GM19240 (cell line): ENCODE measurements at regions not wholly inside any gene's neighbourhood (a gene's known extent, or its start where the extent isn't known, plus 50 kb on each side); places are given as distances from the start of the nearest gene placed in this dataset.
"Not testable (repeated sequence)": the region's sequence is repeated elsewhere in the genome, so short reads cannot be mapped to it uniquely, and the experiment has no call there.

Experiments used
- DNase-seq: peaks from one replicate; pipeline ENCODE4 v3.0.0; 2011; ENCODE audit warnings: low spot score; ENCODE audit not compliant: insufficient read length

DNA sequence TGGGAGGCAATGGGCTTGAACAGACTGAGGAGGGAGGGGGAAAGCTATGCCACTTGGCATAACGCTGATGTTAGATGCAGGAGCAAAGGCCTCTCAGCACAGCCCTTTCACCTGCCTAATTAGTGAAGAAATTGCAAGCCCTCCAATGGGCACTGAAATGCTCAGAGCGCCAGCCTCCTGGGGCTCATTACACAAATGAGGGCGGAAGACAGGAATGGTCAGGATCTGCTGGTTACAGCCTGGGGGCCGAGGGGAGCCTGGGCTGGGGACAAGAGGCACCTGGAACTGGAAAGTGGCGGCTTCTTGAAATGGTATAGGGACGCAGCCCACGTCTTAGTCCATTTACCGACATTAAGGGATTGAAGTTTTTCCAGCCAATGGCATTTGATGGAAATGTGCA, 50.2 kb upstream of the PLET1 start:
- DNase-seq: no peak

DNA sequence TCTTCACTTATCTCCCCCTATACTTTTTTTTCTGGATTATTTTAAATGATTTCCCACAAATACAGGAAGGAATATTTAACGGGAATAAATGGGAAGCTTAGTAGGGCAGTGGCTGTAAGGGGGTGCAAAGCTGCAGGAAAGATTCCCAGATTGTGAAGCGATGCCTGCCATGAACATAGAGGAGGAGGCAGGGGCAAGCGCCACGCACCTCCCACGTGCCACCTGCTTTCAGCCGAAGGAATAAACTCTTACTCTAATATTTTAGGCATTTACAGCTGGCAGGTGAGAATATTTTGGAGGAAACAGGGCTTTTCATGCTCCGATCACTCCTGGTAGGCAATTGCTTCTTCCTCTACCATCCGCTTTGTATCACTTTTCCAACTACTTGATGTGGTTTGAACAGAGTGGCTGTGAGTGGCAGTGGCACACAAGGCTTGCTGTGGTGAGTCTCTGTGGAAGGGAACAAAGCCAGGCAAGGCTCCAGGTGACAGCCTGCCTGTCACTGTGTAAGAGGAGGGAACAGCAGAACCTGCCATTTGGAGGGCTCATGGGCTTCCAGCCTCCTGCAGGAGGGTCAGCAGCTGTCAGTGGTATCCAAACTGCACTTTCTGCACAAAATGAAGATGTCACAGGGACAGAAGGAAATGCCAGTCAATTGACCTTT, 54.5 kb upstream of the PLET1 start:
- DNase-seq: no peak

DNA sequence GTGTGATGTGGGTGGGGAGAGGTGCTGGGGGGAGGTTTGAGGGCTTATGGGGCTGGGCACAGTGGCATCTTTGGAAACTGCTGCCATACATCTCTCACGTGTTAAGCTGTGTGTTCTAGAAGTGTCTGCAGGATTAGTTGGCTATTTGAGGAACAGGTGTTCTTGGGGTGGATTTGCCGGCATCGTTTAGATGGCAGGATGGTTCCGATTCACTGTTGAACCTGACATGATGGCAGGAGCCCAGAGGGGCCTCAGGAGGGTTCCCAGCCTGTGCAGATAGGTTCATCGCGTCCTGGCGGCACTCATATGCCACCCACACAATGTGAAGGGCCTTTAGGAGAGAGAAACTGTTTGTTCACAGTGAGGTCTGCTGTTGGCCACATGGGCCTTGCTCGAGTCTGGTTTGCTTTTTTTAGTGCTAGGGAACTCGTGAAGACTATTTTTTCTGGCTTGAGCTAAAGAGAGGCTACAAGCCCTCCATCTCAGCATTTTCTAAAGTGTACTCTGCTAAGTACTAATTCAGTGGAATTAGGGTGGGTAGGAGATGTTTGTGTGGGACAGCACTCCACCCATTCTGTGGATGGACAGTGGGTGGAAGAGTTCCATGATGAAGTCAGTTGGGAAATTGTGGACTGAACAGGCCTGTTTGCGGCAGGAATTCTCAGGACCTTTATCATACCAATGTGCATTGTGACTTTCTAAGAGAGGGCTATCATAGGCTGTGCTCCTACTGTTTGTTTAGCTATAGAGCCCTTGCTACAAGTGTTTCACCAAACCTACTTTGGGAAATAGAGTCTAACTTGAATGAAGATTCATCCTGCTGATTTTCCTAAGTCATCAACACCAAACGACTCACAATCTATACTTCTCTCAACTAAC, 55.4 kb upstream of the PLET1 start:
- no peak for DNase-seq

DNA sequence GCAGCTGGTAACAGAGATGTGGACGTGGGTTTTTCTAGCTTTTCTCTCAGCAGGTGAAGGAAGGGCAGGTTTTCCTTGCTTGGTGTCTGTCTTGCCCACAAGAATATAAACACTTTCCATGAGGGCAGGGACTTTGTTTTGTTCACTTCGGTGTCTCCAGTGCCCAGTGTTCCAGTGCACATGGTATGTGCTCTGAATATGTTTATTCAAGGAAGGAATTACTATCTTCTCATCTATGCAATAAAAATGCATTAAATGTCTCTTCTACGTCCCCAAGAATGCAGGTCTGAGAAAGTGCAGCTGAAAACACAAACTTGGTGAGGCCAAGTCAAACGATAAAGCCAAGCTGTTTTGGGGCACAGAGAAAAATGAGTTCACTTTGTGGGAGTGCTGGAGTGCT, 56.3 kb upstream of the PLET1 start:
- no peak for DNase-seq

DNA sequence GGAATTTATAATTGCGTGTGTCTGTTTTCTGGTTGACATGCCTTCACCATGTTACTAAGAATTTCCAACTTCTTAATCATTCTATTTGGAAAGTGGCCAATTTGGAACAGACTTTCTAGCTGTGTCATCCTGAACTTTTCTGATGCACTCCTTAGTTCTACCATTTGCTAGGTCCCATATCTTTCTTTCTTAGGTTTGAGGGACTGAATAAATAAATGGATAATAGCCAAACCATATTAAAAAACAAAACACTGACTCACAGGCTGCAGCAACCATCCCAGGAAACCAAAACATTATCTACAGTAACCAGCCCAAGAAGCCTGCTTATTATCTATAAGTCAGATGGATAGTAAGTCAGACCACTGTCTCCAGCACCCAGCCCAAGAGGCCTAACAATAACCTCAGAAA, 57.5 kb upstream of the PLET1 start:
- no peak for DNase-seq

DNA sequence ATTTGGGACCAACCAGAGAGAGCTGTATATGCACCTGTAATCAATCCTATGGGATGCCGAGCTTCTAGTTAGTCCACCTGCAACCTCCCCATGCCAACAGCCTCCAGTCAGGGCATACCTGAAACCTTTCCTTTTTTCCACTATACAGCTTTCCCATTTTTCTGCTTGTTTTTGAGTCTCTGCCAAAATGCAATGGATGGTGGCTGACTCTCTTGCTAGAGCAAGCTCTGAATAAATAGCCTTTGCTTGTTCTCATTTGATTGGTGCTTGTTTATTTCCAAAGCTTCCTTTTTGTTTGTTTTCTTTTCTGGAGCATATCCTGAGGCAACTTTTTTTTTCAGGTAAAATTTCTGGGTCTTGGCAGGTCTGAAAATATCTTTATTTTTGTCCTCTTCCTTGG, 58.0 kb upstream of the PLET1 start:
- DNase-seq: no peak

DNA sequence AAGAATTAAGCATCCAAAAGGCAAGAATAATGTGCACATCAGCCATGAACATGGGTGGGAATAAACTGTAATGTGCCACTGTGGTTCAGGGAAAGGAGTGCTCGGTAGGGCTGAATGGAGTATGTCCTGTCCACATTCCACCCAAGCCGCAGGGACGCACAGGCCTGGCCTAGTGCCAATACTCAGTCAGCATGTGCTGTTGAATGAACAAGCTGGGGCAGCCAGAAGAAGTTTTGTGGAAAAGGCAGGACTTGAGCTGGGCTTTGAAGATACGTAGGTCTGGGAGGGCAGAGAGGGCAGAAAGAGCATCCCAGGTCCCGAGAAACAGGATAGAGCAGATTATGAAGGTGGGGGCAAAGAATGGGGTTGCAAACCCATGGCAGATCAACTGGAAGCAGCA, 60.0 kb upstream of the PLET1 start:
- DNase-seq: no peak

DNA sequence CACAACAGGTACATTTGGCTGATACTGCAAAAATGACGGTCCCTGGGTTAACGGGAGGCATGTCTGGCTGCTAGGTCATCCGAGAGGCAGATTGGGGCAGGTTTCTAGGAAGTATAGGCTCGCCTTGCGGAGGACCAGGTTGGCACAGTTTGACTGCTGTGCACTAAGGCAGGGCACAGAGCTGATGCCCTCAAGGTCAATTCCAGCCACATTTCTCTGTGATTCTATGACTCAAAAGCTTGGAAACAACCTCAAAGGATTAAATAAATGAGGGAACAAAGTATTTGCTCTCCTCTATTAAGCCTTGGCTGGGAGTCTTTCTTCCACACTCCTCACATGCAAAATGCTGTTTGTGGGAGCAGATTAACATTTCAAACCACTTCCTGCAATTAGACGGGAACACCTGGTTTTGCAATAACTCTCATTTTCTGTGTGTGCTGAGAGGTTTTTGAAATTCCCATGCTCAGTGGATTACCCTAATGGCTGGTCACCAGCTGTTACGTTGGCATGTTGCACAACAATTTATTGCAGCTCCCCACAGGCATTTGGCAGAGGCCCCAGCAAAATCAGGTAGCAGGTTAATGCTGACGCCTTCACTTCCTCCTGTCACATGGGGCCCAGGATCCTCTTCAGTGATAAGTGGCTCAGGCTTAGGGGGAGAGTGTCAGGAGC, 61.0 kb upstream of the PLET1 start:
- DNase-seq: no peak

DNA sequence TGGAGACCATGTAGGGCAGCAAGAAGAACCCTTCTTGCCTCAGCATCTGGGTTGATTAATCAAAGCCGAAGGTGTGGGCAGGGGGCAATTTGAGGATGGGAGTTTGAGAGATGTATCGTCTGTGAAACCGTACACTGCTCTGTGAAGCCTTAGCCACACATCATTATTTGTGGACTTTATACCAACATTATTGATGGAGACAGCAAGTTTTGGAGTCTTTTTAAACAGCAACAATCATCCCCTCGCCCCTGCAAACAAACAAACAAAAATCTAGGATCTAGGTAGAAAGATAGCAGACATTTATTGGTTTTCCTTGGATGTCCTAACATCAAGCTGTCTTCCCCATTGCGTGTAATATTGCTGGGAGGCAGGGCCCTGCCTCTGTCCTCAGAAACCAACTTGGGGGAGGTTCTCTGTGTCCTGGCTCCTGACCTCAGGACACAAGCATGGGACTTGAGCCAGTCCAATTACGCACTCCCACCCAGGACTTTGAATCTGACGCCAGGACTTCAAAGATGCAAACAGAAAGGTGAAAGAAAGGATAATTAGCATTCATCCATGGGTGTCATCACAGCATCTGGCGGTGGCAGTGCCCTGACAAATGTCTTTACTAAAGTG, 61.6 kb upstream of the PLET1 start:
- no peak for DNase-seq

DNA sequence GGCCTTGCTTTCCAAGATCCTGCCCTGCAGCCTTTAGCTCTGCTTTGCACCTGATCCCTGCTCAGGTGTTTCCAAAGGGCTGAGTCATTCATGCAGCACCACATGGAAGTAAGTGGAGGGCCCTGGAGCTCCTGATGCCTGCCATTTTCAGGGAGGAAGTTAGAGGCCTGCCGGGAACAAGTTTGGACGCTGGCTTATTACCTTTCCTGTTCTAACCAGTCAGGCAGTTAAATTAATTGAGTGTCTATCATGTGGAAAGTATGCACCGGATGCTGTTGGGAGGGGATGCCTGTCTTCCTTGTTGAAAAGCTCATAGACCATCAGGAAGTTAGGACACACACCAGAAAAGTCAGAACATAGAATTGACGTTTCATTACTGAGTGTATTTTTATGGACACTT, 73.7 kb upstream of the PLET1 start:
- no peak for DNase-seq

DNA sequence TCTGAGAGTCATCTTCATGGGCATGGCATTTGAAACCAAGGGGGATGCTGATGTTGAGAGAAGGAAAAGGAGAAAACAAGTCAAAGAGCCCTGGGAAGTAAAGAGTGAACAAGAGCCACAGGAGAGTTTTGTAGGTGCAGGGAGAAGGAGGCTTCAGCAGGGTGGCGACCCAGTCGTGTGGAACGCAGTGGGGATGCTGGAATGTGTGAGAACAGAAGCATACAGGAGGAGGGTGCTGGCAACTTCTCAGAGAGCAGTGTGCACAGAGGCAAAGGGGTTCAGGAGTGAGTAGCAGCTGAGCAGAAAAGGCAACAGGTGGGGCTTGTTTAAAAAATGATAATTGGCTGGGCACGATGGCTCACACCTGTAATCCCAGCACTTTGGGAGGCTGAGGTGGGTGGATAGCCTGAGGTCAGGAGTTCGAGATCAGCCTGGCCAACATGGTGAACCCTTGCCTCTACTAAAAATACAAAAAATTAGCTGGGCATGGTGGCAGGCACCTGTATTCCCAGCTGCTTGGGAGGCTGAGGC, 75.8 kb upstream of the PLET1 start:
- no peak for DNase-seq

DNA sequence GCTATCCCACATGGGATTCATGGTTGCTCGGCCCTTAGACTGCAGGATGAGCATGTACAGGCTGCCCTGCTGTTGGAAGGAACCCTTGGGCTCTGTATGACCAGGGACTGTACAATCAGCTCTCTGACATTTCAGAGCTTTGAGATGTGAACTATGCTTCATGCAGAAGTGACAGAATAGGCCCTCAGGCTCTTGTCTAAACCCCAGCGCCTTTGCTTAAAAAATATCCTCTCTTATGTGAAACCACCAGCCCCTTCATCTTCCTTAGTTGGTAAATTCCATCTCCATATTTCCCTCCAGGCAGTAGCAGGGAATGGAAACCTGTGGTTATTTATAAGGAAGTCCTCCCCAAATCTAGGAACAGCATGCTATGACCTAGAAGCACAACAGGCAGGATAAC, 78.9 kb upstream of the PLET1 start:
- DNase-seq: no peak

DNA sequence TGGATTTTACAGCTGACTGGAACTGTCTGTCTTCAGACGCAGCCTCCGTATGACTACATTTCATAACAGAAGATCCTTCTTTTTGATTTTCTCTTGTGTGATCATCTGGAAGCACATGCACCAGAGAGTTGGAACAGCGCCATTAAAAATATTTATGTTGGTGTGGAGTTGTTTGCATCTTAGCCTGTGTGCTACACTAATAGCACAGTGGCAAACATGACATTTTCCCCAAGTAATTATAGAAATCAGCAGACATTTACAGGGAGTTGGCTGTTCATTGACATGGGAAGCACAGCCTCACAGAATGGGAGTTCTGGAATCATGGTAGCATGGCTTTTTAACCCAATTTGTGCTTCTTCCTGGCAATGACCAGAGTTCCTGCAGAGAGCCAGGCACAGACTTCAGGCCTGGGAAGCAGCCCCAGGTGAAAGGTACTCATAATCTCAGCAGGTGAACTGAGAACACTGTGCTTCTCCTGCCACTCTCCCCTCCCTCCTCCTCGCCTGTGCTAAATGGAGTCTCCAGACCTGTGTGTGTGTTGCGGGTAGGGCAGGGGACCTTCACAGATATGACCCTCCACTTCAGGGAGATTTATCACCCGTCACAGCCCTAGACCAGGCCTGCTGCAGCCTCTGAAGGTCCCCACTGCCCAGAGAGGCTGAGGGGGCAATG, 82.8 kb upstream of the PLET1 start:
- DNase-seq: no peak

DNA sequence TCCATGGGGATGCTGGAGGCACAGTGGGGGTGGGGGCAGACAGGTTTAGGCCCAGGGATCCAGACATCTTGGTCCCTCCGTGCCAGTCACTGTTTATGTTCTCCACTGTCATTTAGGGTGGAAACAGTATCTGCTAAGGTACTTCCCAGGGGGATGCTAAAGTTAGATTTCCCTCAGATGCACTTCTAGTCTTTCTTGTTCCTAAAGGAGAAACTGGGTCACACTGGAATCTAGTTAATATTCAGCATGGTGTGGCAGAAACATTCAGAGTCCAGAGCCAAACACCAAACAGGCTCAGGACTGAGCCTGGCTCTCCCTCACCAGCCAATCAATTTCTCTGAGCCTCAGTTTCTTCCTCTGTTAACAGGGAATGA, 83.4 kb upstream of the PLET1 start:
- DNase-seq: no peak

DNA sequence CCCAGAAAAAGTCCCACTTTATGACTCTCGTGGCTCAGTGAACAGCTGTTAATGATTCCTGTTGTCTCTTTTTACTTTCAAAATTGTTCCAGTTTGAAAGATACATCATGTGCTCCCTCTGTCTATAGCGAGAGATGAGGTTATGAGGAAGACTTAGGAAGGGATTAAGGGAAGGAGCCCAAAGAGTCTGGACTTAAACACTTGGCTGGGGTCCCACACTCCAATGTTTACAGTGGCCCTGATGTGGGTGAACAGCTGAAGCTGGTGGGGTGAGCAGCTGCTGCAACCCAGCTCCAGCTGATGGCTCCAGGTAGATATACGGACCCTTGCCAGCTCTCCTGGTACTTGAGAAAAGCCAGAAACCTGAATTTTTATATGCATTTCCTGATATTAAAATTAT, 84.5 kb upstream of the PLET1 start:
- DNase-seq: no peak

DNA sequence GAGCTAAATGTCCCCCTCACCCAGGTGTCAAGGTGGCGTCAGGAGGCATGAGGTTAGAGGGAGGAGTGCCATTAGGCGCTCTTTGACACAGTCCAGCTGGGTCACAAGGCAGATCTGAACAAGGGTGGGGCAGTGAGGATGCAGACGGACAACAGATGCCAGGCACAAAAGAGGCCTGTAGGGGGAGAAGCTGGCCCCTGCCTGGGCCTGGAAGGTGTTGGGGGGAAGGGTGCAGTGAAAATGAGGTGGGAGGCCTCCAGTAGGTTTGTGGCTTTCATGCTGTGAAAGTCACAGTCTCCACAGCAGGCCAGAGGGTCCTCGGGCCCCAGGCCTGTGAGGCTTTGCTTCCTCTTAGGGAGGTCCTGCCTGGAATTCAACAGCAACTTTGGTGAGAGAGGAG, 85.0 kb upstream of the PLET1 start:
- DNase-seq: no peak

DNA sequence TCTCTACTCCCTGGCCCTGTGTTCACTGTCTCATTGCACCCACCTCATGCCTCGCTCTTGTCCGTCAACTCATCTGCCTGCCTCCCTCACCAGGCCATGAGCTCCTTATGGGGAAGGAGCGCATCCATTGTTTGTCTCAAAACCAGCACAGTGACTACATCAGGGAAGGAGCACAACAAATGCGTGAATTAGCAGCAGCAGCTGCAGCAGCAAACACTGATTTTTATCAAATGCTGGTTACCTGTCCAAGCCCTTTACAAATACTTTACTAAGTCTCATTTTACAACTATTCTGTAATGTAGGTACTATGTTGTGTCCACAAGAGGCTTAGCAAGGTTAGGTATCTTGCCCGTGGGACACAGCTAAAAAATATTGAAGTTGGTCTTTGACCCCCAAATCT, 85.9 kb upstream of the PLET1 start:
- no peak for DNase-seq

DNA sequence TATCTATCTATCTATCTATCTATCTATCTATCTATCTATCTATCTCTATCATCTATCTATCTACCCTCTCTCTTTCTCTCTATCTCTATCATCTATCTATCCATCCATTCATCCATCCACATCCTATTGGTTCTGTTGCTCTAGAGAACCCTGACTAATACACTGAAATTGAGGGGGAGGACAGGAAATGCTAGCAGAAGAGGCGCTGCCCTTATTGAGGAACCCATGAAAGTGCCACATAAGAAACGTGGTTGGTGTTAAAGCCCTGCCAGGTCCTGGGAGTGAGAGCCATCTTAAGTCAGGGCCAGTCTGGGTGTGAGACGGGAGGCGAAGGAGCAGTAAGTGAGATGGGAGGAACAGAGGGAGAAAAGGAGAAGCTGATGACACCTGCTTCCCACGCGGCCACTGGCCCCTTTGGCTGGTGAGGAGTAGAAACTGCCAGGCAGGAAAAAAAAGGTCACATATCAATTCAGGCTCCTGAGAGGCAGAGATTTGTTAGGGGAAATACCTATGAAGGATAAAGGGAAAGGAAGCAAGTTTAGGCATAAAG, 87.9 kb upstream of the PLET1 start:
- DNase-seq: no peak

DNA sequence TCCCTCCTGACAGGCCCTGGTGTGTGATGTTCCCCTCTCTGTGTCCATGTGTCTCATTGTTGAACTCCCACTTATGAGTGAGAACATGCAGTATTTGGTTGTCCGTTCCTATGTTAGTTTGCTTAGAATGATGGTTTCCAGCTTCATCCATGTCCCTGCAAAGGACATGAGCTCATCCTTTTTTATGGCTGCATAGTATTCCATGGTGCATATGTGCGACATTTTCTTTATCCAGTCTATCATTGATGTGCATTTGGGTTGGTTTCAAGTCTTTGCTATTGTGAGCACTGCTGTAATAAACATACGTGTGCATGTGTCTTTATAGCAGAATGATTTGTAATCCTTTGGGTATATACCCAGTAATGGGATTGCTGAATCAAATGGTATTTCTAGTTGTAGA, 90.8 kb upstream of the PLET1 start:
- not testable (repeated sequence) for DNase-seq

DNA sequence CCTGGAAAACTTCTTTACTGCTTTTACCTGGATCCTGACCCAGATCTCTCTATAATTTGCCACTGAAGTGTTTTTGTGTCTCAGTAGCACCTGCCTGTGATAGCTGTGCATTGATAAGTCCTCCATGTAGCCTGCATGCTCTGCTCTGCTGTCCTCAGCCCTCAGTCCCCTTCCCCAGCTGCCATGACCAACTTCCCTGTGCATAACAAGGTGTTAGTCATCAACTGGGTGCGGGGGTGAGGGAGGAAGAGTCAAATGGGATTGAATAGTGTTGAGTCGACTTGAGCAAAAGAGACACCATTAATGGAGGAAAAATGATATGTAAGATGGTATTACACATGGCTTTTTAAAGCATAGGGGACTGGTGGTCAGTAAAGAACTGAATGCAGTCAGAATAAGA, 92.2 kb upstream of the PLET1 start:
- no peak for DNase-seq

DNA sequence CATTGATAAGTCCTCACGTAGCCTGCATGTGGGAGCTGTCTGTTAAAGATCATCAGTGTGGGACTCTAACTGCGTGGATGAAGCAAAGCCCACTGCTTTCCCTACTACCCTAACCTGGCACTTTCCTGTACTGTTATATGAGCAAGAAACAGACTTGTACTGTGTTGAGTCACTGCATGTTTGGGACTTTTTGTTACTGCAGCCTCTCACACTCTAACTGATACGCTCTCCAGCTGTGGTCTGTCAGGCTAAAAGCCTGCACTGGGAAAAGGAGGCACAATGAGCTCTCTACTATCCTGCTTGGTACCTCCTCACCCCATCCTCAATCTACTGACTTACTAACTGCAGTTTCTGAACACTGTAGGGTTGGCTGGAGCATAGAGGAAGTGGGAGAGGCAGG, 93.7 kb upstream of the PLET1 start:
- DNase-seq: no peak
